ENCODE measurements at regions not wholly inside any gene's neighbourhood (a gene's known extent, or its start where the extent isn't known, plus 50 kb on each side); places are given as distances from the start of the nearest gene placed in this dataset.

DNA sequence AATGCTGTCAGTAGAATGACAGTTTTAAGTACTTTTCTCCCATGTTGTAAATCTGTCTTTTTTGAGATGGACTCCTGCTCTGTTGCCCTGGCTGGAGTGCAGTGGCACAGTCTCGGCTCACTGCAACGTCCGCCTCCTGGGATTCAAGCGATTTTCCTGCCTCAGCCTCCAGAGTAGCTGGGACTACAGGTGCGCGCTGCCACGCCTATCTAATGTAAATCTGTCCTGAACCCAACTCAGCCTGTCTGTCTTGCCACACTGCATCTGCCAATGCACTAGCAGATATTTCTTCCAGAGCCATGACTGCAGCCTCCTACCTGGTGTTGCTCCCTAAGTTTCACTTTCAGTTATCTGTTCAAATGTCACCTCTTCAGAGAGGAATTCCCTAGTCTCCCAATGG, 264.1 kb downstream of the PHF14 start (continued):
- TF ChIP-seq ATF7 (IDR thresholded peaks at IDR 0.05) (no peak), ZNF217 (CRISPR knock-in tag; IDR thresholded peaks at IDR 0.05) (no peak)

GRCh38 chr7:11239316-11239715, 265.6 kb downstream of the PHF14 start:
- CTCF ChIA-PET (ENCODE audit: low intra/inter-chr PET ratio) = no interaction called here
- H2AFZ ChIP-seq (ENCODE audit: low read depth, low read length) = no peak overlapping the region
- H3K9me1 ChIP-seq (ENCODE audit: control insufficient read depth, insufficient read depth, low read length) = no peaks in the 10 kb centered on the region
- no peak overlapping the region for H3K27ac ChIP-seq (ENCODE audit: extremely low read depth, low read depth, low read length)
- H3K9me3 ChIP-seq (replicated peaks; ENCODE audit: control insufficient read depth, insufficient read depth, low read depth, low read length) = no peaks in the 10 kb centered on the region
- H4K20me1 ChIP-seq (replicated peaks; ENCODE audit: control insufficient read depth, insufficient read depth, low read length) = no peaks in the 10 kb centered on the region
- in situ Hi-C loops (cut with MboI) = no loop called here
- TF ChIP-seq BCLAF1 (IDR thresholded peaks at IDR 0.05; ENCODE audit: borderline replicate concordance in 1 of 2, control insufficient read depth in 1 of 2, low read depth in 2 of 2, low read length in 1 of 2) (no peak), POU5F1 (IDR thresholded peaks at IDR 0.05; ENCODE audit: borderline replicate concordance, low read depth, low read length, partially characterized antibody) (no peak), EGR1 (conservative IDR thresholded peaks at IDR 0.05) (no peak), ZNF695 (CRISPR knock-in tag; IDR thresholded peaks at IDR 0.05) (no peak)
- TF ChIP-seq, protein P1, sequence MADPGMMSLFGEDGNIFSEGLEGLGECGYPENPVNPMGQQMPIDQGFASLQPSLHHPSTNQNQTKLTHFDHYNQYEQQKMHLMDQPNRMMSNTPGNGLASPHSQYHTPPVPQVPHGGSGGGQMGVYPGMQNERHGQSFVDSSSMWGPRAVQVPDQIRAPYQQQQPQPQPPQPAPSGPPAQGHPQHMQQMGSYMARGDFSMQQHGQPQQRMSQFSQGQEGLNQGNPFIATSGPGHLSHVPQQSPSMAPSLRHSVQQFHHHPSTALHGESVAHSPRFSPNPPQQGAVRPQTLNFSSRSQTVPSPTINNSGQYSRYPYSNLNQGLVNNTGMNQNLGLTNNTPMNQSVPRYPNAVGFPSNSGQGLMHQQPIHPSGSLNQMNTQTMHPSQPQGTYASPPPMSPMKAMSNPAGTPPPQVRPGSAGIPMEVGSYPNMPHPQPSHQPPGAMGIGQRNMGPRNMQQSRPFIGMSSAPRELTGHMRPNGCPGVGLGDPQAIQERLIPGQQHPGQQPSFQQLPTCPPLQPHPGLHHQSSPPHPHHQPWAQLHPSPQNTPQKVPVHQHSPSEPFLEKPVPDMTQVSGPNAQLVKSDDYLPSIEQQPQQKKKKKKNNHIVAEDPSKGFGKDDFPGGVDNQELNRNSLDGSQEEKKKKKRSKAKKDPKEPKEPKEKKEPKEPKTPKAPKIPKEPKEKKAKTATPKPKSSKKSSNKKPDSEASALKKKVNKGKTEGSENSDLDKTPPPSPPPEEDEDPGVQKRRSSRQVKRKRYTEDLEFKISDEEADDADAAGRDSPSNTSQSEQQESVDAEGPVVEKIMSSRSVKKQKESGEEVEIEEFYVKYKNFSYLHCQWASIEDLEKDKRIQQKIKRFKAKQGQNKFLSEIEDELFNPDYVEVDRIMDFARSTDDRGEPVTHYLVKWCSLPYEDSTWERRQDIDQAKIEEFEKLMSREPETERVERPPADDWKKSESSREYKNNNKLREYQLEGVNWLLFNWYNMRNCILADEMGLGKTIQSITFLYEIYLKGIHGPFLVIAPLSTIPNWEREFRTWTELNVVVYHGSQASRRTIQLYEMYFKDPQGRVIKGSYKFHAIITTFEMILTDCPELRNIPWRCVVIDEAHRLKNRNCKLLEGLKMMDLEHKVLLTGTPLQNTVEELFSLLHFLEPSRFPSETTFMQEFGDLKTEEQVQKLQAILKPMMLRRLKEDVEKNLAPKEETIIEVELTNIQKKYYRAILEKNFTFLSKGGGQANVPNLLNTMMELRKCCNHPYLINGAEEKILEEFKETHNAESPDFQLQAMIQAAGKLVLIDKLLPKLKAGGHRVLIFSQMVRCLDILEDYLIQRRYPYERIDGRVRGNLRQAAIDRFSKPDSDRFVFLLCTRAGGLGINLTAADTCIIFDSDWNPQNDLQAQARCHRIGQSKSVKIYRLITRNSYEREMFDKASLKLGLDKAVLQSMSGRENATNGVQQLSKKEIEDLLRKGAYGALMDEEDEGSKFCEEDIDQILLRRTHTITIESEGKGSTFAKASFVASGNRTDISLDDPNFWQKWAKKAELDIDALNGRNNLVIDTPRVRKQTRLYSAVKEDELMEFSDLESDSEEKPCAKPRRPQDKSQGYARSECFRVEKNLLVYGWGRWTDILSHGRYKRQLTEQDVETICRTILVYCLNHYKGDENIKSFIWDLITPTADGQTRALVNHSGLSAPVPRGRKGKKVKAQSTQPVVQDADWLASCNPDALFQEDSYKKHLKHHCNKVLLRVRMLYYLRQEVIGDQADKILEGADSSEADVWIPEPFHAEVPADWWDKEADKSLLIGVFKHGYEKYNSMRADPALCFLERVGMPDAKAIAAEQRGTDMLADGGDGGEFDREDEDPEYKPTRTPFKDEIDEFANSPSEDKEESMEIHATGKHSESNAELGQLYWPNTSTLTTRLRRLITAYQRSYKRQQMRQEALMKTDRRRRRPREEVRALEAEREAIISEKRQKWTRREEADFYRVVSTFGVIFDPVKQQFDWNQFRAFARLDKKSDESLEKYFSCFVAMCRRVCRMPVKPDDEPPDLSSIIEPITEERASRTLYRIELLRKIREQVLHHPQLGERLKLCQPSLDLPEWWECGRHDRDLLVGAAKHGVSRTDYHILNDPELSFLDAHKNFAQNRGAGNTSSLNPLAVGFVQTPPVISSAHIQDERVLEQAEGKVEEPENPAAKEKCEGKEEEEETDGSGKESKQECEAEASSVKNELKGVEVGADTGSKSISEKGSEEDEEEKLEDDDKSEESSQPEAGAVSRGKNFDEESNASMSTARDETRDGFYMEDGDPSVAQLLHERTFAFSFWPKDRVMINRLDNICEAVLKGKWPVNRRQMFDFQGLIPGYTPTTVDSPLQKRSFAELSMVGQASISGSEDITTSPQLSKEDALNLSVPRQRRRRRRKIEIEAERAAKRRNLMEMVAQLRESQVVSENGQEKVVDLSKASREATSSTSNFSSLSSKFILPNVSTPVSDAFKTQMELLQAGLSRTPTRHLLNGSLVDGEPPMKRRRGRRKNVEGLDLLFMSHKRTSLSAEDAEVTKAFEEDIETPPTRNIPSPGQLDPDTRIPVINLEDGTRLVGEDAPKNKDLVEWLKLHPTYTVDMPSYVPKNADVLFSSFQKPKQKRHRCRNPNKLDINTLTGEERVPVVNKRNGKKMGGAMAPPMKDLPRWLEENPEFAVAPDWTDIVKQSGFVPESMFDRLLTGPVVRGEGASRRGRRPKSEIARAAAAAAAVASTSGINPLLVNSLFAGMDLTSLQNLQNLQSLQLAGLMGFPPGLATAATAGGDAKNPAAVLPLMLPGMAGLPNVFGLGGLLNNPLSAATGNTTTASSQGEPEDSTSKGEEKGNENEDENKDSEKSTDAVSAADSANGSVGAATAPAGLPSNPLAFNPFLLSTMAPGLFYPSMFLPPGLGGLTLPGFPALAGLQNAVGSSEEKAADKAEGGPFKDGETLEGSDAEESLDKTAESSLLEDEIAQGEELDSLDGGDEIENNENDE (IDR thresholded peaks at IDR 0.05; ENCODE audit: low read depth, low read length) = no peak
- no peak overlapping the region for H3K9ac ChIP-seq (ENCODE audit: insufficient read depth in 1 of 2, low read depth in 2 of 2, low read length in 2 of 2)
- POLR2A ChIA-PET = interaction anchor here (1.3 kb wide), 1 partner anchor 13 kb away, joined by 3 read pairs; no protein-coding TSS in a partner anchor
- no TSS peak for BruUV-seq (replicated peaks)
- no peak overlapping the region for H3K4me3 ChIP-seq
- intact Hi-C loops (cut with micrococcal nuclease) = loop anchor here (5.0 kb wide), 1 partner anchor 103 kb away; no protein-coding TSS in a partner anchor
- H3K79me2 ChIP-seq (ENCODE audit: control insufficient read depth, insufficient read depth, low read length) = no peaks in the 10 kb centered on the region
- no peaks in the 10 kb centered on the region for H3K36me3 ChIP-seq (ENCODE audit: control insufficient read depth, insufficient read depth, low read length)
- no peak for DNase-seq (ENCODE audit: extremely low read depth in 1 of 4, low spot score in 3 of 4)
- 0% methylated on average over 4 of the region's 4 CpGs for WGBS (ENCODE audit: insufficient coverage, low coverage, missing lambda C conversion rate)
- no peak for ATAC-seq
- no peak overlapping the region for H3K4me2 ChIP-seq (ENCODE audit: insufficient read depth, low read length)
- no peak for FAIRE-seq
- H3K27me3 ChIP-seq (ENCODE audit: control insufficient read depth in 2 of 2, insufficient read depth in 2 of 2, low read length in 2 of 2) = peaks cover 7 to 12% of the 10 kb centered on the region in 2 experiments
- no peaks in the 10 kb centered on the region for H3K4me1 ChIP-seq (replicated peaks in 1 of 2; ENCODE audit: control insufficient read depth in 2 of 2, insufficient read depth in 2 of 2, low read length in 2 of 2)
